ENCODE measurements at regions not wholly inside any gene's neighbourhood (a gene's known extent, or its start where the extent isn't known, plus 50 kb on each side); places are given as distances from the start of the nearest gene placed in this dataset.

DNA sequence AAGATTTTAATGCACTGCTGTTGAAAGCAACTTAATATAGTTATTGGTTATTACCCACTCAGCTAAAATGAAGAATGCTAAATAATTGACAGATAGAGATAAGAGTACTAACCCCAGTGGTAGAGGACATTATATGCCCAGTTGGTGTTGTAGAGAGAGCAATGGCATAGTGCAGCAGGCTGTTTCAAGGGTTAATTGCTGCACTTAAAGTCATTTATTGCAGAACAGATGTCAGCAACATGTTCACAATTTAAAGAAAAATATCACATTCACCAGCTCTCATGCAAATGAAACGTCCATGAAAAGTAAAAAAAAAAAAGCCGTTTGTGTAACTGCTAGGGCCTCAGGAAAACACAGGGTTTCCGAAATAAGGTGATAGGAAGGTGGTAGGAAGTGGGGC lies 254.6 kb downstream of the MTRR start:
- no peaks in the 10 kb centered on the region for H3K79me2 ChIP-seq (ENCODE audit: insufficient read depth)
- WGBS (ENCODE audit: low lambda C conversion rate): 2% methylated on average over 3 of the region's 3 CpGs
- no peak overlapping the region for H3K9ac ChIP-seq
- TF ChIP-seq POLR2AphosphoS5 (IDR thresholded peaks at IDR 0.05; ENCODE audit: low read depth, low read length) (no peak), FOXM1 (IDR thresholded peaks at IDR 0.05; ENCODE audit: low read depth) (no peak), NRF1 (IDR thresholded peaks at IDR 0.05; ENCODE audit: low read depth, low read length) (no peak), CHD2 (IDR thresholded peaks at IDR 0.05; ENCODE audit: low read length, partially characterized antibody) (no peak), PBX3 (IDR thresholded peaks at IDR 0.05) (no peak), GATA2 (CRISPR knock-in tag; IDR thresholded peaks at IDR 0.05) (no peak), USF1 (IDR thresholded peaks at IDR 0.05; ENCODE audit: borderline replicate concordance, low read depth) (no peak), SMC3 (IDR thresholded peaks at IDR 0.05; ENCODE audit: low read depth, low read length) (no peak), RAD21 (IDR thresholded peaks at IDR 0.05; ENCODE audit: low read length) (no peak), TCF12 (IDR thresholded peaks at IDR 0.05) (no peak), FOXJ3 (CRISPR knock-in tag; IDR thresholded peaks at IDR 0.05) (no peak), EP300 (IDR thresholded peaks at IDR 0.05; ENCODE audit: borderline replicate concordance in 1 of 2, low read depth in 1 of 2, low read length in 1 of 2) (no peak), TEAD4 (IDR thresholded peaks at IDR 0.05; ENCODE audit: borderline replicate concordance, insufficient read depth) (no peak), IRF3 (IDR thresholded peaks at IDR 0.05; ENCODE audit: low read depth, low read length) (no peak)
- TF ChIP-seq, protein P1, sequence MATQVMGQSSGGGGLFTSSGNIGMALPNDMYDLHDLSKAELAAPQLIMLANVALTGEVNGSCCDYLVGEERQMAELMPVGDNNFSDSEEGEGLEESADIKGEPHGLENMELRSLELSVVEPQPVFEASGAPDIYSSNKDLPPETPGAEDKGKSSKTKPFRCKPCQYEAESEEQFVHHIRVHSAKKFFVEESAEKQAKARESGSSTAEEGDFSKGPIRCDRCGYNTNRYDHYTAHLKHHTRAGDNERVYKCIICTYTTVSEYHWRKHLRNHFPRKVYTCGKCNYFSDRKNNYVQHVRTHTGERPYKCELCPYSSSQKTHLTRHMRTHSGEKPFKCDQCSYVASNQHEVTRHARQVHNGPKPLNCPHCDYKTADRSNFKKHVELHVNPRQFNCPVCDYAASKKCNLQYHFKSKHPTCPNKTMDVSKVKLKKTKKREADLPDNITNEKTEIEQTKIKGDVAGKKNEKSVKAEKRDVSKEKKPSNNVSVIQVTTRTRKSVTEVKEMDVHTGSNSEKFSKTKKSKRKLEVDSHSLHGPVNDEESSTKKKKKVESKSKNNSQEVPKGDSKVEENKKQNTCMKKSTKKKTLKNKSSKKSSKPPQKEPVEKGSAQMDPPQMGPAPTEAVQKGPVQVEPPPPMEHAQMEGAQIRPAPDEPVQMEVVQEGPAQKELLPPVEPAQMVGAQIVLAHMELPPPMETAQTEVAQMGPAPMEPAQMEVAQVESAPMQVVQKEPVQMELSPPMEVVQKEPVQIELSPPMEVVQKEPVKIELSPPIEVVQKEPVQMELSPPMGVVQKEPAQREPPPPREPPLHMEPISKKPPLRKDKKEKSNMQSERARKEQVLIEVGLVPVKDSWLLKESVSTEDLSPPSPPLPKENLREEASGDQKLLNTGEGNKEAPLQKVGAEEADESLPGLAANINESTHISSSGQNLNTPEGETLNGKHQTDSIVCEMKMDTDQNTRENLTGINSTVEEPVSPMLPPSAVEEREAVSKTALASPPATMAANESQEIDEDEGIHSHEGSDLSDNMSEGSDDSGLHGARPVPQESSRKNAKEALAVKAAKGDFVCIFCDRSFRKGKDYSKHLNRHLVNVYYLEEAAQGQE (IDR thresholded peaks at IDR 0.05; ENCODE audit: low read depth, low read length): no peak
- H2AFZ ChIP-seq (ENCODE audit: low read depth): no peak overlapping the region
- H3K27ac ChIP-seq (ENCODE audit: low read depth in 2 of 2, low read length in 1 of 2): no peak overlapping the region
- no peaks in the 10 kb centered on the region for H4K20me1 ChIP-seq (ENCODE audit: insufficient read depth)
- no peak overlapping the region for H3K4me2 ChIP-seq
- no peaks in the 10 kb centered on the region for H3K9me2 ChIP-seq
- H3K27me3 ChIP-seq (ENCODE audit: insufficient read depth): no peaks in the 10 kb centered on the region
- no peaks in the 10 kb centered on the region for H3K36me3 ChIP-seq (replicated peaks in 1 of 2; ENCODE audit: control insufficient read depth in 1 of 2, insufficient read depth in 2 of 2, low read length in 1 of 2)
- H3K4me1 ChIP-seq (ENCODE audit: control insufficient read depth in 1 of 2, insufficient read depth in 2 of 2, low read depth in 1 of 2, low read length in 1 of 2): no peaks in the 10 kb centered on the region
- H3K9me3 ChIP-seq: no peaks in the 10 kb centered on the region
- no peak for DNase-seq
- no peak overlapping the region for H3K4me3 ChIP-seq (ENCODE audit: low read depth in 2 of 2, low read length in 1 of 2)
- ChIA-PET POLR2A (no interaction called here), CTCF (no interaction called here)
- H3F3A ChIP-seq (replicated peaks; ENCODE audit: insufficient read depth): no peaks in the 10 kb centered on the region

Measured in SK-N-SH (cell line).